AML-193 (cell line): ENCODE measurements at regions not wholly inside any gene's neighbourhood (a gene's known extent, or its start where the extent isn't known, plus 50 kb on each side); places are given as distances from the start of the nearest gene placed in this dataset.

Source experiments
- DNase-seq, 2 experiments: peaks; one replicate each; lab custom pipeline; 2025; lab: John Stamatoyannopoulos, UW

- no peak for DNase-seq
These were observed 66.8 kb upstream of the RPS6KA2 start for GRCh38 chr6:166693880-166694279.

GRCh38 chr6:166692723-166693302 is 65.8 kb upstream of the RPS6KA2 start:
- no peak for DNase-seq

GRCh38 chr6:166691746-166692145 is 64.7 kb upstream of the RPS6KA2 start:
- no peak for DNase-seq

DNA sequence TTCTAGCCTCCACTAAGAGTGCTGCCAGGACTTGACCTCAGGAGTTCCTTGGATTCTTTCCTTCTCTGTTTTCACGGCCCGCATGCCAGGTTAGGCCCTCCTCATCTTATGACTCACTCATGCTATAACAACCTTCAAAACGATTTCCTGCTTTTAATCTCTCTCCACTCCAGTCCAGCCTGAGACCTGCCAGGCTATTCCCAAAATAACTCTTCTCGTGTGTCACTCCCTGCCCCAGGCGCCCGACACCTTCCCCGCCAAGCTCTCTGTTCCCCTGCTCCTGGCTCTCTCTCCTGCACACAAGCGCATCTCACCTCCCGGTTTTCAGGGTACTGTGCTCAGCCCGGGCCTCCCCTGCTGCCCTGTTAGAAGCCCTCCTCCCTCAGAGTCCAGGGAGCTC is 64.1 kb upstream of the RPS6KA2 start:
- DNase-seq, result no peak

- no peak for DNase-seq
These were observed 62.6 kb upstream of the RPS6KA2 start for GRCh38 chr6:166689687-166690086.

- DNase-seq, result no peak
These were observed 61.9 kb upstream of the RPS6KA2 start for GRCh38 chr6:166688901-166689300.

- no peak for DNase-seq
These were observed 60.8 kb upstream of the RPS6KA2 start for GRCh38 chr6:166687879-166688205.

DNA sequence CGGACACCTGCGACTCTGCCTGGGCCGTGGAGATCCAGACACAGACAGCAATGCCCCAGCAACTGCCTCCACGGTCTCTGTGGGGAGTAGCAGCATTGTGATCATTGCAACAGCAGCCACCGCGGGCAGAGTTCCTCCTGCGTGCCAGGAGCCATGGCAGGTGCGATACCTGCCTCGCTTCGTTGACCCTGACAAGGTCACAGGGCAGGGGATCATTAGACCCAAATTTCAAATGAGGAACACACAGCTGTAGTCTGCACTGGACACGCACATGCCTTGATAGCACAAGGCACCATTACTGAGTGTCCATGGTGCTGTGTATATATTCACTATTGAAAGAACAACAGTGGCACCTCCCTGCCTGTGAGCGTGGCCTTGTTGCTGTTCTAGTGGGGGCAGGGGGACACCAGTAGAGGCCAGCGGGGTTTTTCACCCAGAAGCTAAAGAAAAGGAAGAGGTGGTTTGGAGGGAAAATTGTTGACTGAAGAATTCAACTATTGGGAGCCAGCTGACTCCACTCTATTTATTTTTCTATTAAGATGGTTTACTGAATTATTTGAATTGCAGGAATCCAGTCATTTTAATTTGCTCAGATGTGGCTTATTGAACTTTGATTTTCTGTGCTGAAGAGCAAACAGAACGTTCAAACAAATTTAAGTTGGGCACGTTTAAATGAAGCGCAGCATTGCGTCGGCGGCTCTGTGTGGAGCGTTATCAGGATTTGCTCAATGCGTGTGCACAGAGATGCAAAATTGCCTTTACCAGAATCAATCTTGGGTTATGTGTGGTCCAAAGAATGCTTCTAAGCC is 60.2 kb upstream of the RPS6KA2 start:
- no peak for DNase-seq

DNA sequence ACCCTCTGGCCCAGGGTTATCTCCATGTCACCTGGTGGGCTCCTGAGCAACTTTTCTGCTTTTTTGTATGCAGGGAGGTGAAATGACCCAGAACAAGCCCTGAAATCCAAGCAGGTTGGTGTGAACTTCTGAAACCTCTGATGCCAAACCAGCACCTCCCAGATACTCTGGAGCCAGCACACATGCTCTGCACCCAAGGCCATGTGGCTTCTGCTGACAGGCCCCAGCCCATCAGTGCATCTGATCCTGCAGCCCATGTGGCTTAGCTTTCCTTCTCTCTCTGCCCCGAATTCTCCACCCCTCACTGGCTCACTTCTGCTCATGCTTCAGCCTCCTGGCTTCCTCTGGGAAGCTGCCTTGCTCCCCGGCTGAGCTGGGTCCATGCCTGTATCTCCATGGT is 59.3 kb upstream of the RPS6KA2 start:
- DNase-seq, result no peak

GRCh38 chr6:166684866-166685265 is 57.8 kb upstream of the RPS6KA2 start:
- no peak for DNase-seq

GRCh38 chr6:166684170-166684569 is 57.1 kb upstream of the RPS6KA2 start:
- DNase-seq, result no peak

DNA sequence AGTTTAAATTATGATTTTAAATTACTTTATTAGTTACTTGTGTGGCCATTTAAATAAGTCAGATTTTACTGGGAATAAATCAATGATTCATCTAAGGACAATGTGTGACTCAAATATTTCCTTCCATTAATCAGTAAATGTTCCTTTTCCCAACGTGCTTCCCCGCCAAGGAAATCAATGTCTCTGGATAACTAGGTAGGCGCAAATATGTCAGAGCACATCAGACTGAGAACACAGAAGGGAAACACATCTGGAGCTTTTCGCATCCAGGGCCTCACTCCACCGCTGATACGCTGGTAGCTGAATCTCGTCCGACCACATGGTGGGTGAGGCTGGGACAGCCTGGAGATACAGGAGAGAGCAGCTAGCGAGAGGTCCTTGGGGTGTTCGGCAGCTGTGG is 56.4 kb upstream of the RPS6KA2 start:
- DNase-seq, result no peak

- no peak for DNase-seq
These were observed 52.5 kb upstream of the RPS6KA2 start for GRCh38 chr6:166679566-166679965.

DNA sequence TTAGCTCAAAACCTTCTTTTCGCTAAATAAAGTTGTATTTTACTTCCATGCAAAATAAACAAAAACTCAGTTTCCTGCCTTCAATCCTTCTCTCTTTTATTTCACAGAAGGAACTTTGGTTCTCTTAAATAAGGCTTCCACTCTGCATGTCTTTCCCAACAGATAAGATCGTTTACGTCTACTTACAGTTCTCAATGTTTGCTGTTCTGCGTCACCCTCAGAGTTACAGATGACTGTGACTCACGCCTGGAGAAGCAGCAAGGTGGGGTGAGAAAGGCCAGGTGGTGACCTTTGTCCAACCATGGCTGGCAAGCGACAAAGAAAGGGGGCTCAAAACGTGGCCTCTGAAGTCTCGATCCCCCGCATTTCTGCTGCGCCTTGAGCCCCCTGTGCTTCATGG is 51.4 kb upstream of the RPS6KA2 start:
- no peak for DNase-seq

DNA sequence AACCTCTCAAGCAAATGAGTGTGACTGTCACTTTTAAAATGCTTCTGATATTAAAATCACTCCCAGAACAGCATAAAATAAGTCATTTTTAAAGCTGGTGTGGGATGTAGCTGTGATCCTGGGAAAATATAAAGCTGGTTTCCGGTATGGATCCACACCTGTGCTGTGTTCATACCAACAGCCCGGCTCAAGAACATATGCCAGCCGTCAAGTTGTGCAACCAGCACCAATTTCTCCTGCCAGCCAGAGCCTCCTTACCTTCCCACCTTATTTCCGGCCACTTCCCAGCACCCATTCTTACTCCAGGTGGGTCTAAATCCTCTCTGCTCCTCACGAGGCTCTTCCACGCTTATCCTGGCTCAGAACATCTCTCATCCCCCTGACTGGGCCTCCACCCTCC is 50.9 kb upstream of the RPS6KA2 start:
- DNase-seq, result no peak
